ENCODE measurements at regions not wholly inside any gene's neighbourhood (a gene's known extent, or its start where the extent isn't known, plus 50 kb on each side); places are given as distances from the start of the nearest gene placed in this dataset.
"Not testable (repeated sequence)": the region's sequence is repeated elsewhere in the genome, so short reads cannot be mapped to it uniquely, and the experiment has no call there.

GRCh38 chr12:38431921-38432320, 115.3 kb downstream of the ALG10B start:
- Histone ChIP-seq H3K27ac (no peak overlapping the region), H3K9me3 (no peaks in the 10 kb centered on the region), H3K36me3 (no peaks in the 10 kb centered on the region), H3K4me3 (no peak overlapping the region), H3K4me1 (no peaks in the 10 kb centered on the region), H3K27me3 (no peaks in the 10 kb centered on the region)
- ATAC-seq (no peak), DNase-seq (no peak)
- in situ Hi-C loops (cut with MboI; ENCODE audit: low sequenced_read_pairs in 4 of 4): no loop called here
- TF ChIP-seq POLR2A (IDR thresholded peaks at IDR 0.05): no peak
- TF ChIP-seq, protein P1, sequence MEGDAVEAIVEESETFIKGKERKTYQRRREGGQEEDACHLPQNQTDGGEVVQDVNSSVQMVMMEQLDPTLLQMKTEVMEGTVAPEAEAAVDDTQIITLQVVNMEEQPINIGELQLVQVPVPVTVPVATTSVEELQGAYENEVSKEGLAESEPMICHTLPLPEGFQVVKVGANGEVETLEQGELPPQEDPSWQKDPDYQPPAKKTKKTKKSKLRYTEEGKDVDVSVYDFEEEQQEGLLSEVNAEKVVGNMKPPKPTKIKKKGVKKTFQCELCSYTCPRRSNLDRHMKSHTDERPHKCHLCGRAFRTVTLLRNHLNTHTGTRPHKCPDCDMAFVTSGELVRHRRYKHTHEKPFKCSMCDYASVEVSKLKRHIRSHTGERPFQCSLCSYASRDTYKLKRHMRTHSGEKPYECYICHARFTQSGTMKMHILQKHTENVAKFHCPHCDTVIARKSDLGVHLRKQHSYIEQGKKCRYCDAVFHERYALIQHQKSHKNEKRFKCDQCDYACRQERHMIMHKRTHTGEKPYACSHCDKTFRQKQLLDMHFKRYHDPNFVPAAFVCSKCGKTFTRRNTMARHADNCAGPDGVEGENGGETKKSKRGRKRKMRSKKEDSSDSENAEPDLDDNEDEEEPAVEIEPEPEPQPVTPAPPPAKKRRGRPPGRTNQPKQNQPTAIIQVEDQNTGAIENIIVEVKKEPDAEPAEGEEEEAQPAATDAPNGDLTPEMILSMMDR (IDR thresholded peaks at IDR 0.05 in 4 of 5, conservative IDR thresholded peaks at IDR 0.05 in 1 of 5): no peak
- intact Hi-C loops (cut with DNase I; ENCODE audit: low total_unique reads): no loop called here

DNA sequence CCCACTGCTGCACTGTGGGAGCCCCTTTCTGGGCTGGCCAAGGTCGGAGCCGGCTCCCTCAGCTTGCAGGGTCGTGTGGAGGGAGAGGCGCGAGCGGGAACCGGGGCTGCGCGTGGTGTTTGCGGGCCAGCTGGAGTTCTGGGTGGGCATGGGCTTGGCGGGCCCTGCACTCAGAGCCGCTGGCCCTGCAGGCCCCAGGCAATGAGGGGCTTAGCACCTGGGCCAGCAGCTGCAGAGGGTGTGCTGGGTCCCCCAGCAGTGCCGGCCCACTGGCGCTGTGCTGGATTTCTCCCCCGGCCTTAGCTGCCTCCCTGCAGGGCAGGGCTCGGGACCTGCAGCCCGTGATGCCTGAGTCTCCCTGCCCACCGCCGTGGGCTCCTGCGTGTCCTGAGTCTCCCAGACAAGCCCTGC, 125.3 kb downstream of the ALG10B start:
- H3K4me1 ChIP-seq; H3K27ac ChIP-seq; in situ Hi-C loops (cut with MboI; ENCODE audit: low sequenced_read_pairs in 4 of 4); H3K9me3 ChIP-seq; intact Hi-C loops (cut with DNase I; ENCODE audit: low total_unique reads); DNase-seq; H3K27me3 ChIP-seq; ATAC-seq; H3K36me3 ChIP-seq; H3K4me3 ChIP-seq: not testable (repeated sequence)

- ATAC-seq: no peak
- no peak for DNase-seq
- Histone ChIP-seq H3K27ac (no peak overlapping the region), H3K9me3 (no peaks in the 10 kb centered on the region), H3K4me3 (no peak overlapping the region), H3K36me3 (no peaks in the 10 kb centered on the region), H3K27me3 (no peaks in the 10 kb centered on the region), H3K4me1 (no peaks in the 10 kb centered on the region)
- in situ Hi-C loops (cut with MboI; ENCODE audit: low sequenced_read_pairs in 4 of 4) (no loop called here), intact Hi-C loops (cut with DNase I; ENCODE audit: low total_unique reads) (no loop called here)
- TF ChIP-seq POLR2A (IDR thresholded peaks at IDR 0.05): no peak
- TF ChIP-seq, protein P1 (IDR thresholded peaks at IDR 0.05 in 4 of 5, conservative IDR thresholded peaks at IDR 0.05 in 1 of 5): no peak
Observed at GRCh38 chr12:38445040-38445439, 128.5 kb downstream of the ALG10B start.

DNA sequence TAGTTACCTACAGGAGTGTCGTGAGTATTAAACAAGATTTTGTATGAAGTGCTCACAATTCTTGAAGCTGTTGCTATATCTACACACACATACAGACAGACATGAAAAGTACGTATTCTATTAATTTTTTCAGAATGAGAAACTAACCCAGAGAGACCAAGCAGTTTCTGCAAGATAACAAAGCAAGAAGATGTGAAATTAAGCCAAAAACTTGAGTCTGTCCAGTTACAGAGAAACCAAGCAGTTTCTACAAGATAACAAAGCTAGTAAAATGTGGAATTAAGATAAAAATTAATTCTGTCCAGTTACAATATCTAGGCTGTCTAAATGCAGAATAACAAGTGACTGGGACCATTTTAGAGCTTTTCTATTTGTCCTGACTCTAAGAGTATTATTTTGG, 132.4 kb downstream of the ALG10B start:
- intact Hi-C loops (cut with DNase I; ENCODE audit: low total_unique reads) (no loop called here), in situ Hi-C loops (cut with MboI; ENCODE audit: low sequenced_read_pairs in 4 of 4) (no loop called here)
- ATAC-seq (no peak), DNase-seq (no peak)
- H3K4me3 ChIP-seq: no peak overlapping the region
- TF ChIP-seq, protein P1 (IDR thresholded peaks at IDR 0.05 in 4 of 5, conservative IDR thresholded peaks at IDR 0.05 in 1 of 5): no peak
- no peak for TF ChIP-seq POLR2A (IDR thresholded peaks at IDR 0.05)
- H3K36me3 ChIP-seq: no peaks in the 10 kb centered on the region
- H3K27ac ChIP-seq: no peak overlapping the region
- H3K4me1 ChIP-seq: no peaks in the 10 kb centered on the region
- no peaks in the 10 kb centered on the region for H3K9me3 ChIP-seq
- H3K27me3 ChIP-seq: no peaks in the 10 kb centered on the region

GRCh38 chr12:38456537-38457120, 140.1 kb downstream of the ALG10B start:
- TF ChIP-seq, protein P1 (IDR thresholded peaks at IDR 0.05 in 4 of 5, conservative IDR thresholded peaks at IDR 0.05 in 1 of 5): no peak
- TF ChIP-seq POLR2A (IDR thresholded peaks at IDR 0.05): no peak
- no peak overlapping the region for H3K4me3 ChIP-seq
- in situ Hi-C loops (cut with MboI; ENCODE audit: low sequenced_read_pairs in 4 of 4) (loop anchor here in 1 of 4 donors (25.0 kb wide), 1 partner anchor 106 kb away; no protein-coding TSS in a partner anchor), intact Hi-C loops (cut with DNase I; ENCODE audit: low total_unique reads) (no loop called here)
- no peaks in the 10 kb centered on the region for H3K4me1 ChIP-seq
- DNase-seq (no peak), ATAC-seq (no peak)
- H3K27me3 ChIP-seq: no peaks in the 10 kb centered on the region
- no peaks in the 10 kb centered on the region for H3K9me3 ChIP-seq
- no peak overlapping the region for H3K27ac ChIP-seq
- H3K36me3 ChIP-seq: no peaks in the 10 kb centered on the region
